C1 segment of cervical spinal cord (tissue), 14 donors: ENCODE measurements at regions not wholly inside any gene's neighbourhood (a gene's known extent, or its start where the extent isn't known, plus 50 kb on each side); places are given as distances from the start of the nearest gene placed in this dataset.

Experiments
- DNase-seq, 14 donors: peaks; one replicate each; lab custom pipeline; 2025; lab: John Stamatoyannopoulos, UW

DNA sequence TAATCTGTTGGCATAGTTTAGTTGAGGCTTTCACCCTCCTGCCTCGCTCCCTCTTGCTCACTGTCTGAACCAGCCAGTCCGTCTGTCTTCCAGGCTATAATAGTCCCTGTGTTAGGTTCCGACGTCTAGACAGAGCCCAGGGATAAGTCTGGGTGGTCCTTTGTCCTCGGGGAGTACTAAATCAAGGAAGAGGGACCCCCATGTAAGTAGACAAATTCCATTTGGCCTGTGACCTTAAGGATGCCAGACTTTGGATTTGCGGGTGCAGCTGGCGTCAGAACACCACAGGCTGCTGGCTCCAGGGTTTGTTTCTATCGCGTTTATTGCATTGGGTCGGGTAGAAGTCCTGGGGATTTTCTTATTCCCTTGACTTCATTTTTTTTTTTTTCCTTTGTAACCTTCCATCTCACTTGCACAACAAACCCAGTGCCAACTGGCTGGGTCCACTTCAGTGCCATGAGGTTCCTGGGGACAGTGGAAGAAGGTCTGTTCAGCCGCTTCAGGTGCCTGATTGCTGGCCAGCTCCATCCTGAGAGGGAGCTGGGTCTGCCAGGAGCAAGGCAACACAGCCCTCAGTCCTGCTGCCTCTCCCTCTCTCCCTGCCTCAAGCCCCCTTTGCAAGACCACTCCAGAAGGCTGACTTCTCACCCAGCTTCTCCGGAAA, 95.4 kb upstream of the KLHL25 start:
- DNase-seq = peak in 2 of 14 donors; percentile 40 to 95

DNA sequence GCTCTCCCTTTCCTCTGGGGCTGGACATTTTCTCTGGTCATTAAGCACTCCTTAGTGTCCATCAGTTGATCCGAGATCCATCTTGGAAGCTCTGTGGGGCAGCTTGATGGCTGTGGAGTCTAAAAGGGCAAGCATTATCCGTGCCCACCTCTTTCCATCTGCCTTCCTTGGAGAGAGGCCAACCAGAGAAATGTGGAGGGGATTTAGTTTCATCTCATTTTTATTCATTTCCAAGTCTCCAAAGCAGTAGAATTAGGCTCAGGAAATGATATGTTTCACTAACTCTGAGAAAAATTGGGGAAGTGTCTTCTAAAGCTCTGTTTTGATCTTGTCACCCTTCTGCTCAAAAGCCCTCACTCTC, 95.9 kb upstream of the KLHL25 start:
- DNase-seq = peak in 1 of 14 donors; percentile 95

DNA sequence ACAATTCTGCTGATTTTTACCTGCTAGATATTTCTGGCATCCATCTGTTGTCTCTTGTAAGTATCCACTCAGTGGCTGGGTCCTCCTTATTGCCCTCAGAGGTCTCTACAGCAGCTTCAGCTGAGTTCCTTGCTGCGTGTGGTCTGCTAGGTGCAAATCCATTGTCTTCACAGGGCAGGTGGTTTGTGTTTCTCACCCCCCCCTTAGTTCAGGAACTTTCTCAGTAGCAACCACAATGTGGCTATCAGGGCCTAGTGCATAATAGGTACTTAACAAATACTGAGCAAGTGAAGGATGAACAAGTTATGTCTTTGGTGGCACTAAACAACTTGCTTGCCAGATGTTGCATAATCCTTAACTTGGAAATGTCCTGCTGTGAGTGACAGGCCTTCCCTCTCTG, 96.7 kb upstream of the KLHL25 start:
- DNase-seq = peak in 1 of 14 donors; percentile 19

DNA sequence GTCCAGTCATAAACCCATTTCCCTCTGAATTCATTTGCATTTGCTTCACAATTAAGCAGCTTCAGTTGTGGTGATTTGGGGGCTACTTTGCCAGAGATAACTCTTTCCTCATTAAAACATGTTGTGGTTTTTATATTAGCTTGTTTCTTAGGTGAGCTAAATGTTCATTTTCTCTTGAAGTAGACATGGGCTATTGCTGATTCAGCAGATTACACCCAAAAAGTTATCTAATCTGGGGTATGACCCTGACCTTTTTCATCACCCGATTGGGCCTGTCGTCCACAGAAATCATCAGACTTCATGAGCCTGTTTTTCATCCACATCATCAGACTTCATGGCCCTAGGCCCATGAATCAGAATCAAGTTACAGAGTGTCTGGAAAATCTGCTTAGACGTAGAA, 97.5 kb upstream of the KLHL25 start:
- no peak for DNase-seq

DNA sequence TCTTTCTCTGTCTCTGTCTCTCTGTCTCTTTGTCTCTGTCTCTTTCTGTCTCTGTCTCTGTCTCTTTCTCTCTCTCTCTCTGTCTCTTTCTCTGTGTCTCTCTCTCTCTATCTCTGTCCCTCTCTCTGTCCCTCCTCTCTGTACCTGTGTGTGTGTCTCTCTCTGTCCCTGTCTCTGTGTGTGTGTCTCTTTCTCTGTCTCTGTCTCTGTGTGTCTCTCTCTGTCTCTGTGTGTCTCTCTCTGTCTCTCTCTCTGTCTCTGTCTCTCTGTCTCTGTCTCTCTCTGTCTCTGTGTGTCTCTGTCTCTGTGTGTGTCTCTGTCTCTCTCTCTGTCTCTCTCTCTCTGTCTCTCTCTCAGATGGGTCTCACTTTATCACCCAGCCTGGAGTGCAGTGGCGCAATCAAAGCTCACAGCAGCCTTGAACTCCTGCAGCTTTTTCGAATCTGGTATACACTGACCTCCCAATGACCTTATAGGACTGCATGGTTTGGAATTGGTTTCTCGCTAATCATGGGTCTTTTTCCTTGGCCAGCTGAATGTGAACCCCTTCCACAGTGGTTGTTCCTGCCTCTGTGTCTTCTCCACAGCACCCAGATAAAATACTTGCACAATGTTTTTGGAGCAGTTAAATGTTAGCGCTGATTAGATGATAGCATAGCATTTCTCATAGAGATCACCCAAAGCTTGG, 102.6 kb upstream of the KLHL25 start:
- no peak for DNase-seq

DNA sequence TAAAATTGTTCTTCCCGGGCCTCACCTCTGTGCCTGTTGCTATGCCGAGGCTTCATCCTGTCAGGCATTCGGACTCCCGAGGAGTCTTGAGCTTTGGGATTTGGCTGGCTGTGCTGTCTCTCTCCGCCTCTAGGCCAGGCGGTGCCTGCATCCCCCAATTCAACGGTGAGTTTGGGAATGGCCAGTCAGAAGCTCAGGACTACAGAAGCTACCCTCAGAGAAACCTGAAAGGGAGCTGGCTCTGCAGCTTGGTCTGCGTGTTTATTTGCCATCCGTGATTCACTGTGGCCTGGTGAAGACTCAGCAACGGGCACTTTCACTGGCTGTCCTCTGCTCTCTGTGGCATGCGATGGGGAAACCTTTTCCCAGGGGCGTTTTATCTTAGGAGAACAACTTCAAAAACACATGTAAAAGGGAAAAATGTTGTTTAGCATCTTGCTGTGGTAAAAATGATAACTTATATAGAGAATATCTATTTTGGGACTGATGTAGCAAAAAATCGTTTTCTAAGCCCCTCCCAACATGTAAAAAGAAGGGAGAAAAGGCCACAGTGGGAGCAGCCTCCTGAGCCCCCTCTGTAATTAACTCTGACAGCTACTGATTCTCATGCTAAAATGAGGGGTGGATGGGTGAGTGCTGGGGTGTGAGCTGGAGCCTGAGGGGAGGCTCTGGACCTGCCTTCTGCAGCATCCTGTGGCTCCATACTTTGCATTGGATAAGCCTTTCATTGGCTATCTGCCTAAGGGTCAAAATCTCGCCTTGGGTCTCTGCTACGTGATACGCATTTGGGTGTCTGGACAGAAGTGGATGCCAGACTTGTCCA, 103.4 kb upstream of the KLHL25 start:
- no peak for DNase-seq

DNA sequence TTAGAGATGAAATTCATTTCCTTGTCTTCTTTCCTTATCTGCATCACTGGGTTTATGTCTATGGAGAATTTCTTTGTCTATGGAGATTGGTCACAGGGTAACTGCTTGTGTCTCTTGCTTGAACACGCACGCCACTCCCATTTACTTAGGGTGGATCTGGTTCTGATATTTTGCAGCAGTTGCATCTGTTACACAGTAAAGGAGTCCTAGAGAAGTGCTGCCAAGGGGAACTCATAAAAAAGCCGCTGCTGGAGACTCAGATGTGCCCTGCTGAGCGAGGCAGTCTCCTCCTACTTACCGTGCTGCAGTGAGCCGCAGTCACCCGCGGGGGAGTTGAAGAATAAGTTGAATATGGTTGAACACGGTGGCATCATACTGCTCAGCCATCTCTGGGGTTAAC, 105.2 kb upstream of the KLHL25 start:
- DNase-seq = no peak

DNA sequence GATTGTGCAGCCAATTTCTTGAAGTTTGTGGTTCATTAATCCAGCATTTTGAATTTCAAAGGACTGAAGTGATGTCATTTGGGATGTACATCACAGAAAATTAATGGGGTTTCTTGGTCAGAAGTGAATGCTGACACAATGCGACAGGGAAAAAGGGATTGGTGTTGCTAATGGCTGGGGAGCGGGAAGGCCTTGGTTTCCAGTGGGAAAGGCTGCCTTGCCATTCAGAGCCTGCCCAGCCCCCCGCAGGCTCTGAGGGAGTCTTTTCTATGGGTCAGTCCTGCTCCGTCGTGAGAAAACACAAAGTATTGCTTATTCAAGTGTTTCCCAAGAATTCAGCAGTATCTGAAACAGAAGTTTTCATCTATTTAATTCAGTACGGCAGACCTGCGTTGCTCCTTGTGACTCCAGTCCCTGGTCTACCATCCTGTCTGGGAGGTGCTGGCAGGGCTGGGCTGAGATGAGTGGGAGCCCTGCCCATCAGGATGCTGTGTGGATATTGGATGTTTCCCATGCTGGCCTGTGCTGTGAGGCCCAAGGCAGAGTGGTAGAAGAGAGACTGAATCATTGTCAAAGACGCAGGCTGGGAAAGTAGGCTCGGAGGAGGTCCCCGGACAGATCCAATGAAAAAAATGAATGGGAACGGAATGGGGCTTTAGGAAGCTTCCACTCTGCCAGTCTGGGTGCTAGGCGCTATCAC, 111.2 kb upstream of the KLHL25 start:
- peak in 1 of 14 donors; percentile 2 for DNase-seq

DNA sequence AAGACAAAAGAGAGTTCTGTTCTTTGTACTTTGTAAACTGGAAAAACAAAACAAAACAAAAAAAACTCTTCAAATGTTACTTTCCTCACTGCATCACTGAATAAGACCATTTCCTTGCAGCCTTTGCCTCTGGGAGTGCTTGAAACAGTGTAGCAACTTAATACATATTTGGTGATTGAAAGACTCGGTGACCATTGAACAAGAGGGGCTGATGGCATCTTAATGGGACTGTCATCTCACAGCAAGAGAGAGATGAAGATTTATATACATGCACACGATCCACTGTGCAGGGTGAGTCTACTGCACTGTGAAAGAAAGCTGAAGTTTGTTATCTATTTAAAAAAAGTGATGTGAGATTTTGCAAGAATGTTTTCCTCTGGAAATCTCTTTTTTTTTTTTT, 111.9 kb upstream of the KLHL25 start:
- peak in 1 of 14 donors; percentile 5 for DNase-seq

DNA sequence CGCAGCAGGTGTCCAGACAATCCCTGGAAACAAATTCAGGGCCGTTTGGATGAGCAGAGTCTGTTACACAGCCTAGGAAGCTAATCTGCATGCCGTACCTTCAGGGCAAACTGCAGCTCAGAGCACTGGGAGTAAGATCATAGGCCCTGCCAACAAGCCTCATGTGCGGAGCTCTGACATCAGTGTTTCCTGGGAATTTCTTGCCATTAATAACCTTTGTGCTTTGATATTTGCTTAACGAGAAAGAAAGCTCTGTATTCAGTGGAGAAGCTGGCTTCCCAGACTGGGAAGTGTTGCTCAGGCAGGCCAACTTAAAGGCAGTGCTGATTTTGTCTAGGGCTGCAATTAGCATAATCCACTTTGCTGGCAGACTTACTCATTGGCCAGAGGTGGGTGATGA, 116.1 kb upstream of the KLHL25 start:
- DNase-seq = peak in 1 of 14 donors; percentile 42

DNA sequence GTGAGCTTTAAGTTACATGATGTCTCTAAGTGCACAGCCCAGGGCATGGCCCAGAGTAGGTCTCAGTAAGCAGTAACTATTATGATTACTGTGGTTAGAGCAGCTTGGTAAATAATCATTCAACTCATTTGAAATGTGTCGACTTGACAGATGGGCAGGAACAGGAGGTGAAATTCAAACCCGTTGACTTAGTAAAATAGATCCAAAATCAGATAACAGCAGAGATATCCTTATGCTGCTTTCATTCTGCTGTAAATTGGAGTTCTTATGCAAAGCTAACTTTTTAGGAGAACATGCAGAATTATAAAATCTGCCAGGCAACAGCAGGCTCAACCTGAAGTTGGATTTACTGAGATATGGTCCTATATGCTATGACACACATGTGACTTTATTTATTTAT, 118.7 kb upstream of the KLHL25 start:
- no peak for DNase-seq

DNA sequence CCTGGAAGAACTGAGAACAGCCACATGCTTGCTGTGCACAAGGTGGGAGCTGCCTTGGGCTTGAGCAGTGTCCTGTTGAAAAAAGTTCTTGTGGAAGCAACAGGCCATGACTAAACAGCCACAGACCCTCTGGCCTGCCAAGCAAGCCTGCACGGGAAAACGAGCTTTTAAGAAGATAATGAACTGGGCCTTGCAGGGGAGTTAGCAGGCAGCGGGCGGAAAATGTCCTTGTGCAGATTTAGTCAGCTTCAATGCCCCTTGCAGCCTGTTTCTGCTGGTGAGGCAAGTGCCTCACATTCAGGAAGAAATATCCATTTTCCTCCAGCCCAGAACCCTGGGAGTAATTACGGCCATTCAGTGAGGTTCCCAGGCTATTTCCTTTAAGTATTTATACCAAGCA, 126.2 kb upstream of the KLHL25 start:
- DNase-seq = no peak

DNA sequence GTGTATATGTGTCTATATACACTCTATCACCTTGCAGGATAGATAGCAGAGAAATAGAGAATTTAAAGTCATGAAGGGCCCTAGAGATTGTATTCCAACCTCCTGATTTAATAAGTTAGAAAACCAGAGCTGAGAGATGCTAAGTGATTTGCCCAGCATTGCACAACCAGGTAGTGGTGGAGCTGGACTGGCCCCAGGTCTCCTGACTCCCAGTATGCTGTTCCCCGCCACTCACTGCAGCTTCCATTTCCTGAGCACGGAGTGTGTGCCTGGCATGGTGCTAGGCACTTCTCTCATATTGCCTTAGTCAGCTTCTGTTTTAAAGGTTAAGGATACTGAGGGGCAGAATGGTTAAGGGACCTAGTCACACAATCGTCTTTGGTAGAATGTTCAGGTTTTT, 129.4 kb upstream of the KLHL25 start:
- no peak for DNase-seq

DNA sequence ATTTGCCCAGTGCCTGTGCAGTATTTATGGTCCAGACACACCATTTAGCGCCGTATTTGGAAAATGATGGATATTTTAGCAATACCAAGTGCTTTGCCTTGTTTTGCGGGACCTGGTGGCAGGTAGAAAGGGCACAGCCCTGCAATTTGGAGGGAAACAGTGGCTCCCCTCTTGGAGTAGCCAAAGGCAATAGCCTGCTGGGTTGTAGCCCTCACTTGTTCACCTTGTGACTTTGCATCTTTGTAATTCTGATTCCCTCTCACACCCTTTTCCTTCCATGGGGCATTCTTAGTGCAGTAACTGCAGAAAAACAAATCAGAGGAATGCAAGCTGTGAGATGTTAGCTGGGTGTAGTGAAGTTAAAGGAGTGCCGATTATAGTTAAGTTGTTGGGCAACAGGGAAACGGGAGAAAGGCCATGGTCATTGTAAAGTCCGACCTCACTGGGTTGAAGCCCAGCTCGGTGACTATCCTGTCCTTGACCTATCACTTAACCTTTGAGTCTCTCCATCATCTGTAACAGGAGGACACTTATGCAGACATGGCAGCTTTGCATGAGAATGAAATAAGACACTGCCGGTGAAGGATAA, 131.0 kb upstream of the KLHL25 start:
- no peak for DNase-seq

DNA sequence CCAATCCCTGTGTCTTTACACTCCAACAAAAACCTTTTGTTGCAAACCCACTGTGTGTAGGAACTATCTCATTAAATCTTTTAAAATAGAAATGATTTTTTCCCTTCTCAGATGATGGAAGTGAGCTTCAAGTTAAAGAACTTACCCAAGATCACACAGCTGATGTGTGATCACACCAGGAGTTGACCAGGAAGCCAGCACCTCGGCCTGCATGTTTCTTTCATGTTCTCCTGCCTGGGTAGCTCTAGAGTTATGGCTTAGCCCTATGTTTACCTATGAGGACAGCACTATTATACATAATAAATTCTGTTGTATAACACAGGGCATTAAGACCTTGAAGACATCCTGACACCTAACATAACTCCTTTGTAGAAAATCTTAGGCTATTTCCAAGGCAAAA, 132.1 kb upstream of the KLHL25 start:
- no peak for DNase-seq

DNA sequence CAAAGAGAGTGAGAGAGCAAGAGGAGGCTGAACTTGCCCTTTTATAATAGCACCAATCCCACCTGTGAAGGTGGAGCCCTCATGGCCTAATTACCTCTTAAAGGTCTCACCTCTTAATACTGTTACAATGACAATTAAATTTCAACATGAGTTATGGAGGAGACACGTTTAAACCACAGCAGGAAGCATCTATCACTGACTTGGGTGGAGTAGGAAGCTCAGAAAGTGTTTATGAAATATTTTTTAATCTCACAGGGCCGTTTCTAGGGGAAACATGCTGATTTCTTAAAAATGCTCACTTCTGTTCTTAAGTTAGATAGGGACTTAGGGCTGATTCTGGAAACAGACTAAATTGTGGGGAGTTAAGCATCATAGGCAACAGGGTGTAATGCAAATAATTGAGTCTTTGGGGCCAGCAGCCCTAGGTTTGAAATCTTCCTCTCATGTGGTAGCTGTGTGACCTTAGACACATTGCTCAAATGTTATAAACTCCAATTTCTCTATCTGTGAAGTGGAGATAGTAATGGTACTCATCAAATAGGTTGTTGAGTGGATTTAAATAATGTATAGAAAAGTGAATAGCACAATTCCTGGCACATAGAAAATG, 133.3 kb upstream of the KLHL25 start:
- DNase-seq = no peak

DNA sequence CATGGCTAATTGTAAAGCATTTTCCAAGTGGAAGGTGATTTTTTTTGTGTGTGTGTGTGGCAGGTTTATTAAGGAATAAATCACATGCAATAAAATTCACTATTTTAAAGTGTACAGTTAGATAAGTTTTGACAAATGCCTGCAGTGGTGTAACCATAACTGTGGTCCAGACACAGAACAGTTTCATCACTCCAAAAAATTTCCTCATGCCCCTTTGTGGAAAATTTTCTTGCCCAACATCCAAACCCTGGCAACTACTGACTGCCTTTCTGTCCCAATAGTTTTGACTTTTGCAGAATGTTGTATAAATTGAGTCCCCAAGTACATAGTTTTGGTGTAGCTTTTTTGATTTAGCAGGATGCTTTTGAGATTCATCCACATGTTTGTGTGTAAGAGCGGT, 135.1 kb upstream of the KLHL25 start:
- DNase-seq = no peak

DNA sequence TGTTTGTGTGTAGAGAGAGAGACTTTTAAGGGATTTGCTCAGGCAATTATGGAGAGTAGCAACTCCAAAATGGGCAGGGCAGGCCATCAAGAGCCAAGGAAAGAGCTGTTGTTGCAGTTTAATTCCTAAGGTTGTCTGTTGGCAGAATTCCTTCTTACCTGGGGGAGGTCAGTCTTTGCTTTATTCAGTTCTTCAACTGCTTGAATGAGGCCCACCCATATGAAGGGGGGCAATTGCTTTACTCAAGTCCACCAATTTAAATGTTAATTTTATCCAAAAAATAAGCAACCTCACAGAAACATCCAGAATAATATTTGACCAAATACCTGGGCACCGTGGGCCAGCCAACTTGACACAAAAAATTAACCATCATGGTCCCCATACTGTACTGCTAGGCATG, 137.7 kb upstream of the KLHL25 start:
- no peak for DNase-seq

DNA sequence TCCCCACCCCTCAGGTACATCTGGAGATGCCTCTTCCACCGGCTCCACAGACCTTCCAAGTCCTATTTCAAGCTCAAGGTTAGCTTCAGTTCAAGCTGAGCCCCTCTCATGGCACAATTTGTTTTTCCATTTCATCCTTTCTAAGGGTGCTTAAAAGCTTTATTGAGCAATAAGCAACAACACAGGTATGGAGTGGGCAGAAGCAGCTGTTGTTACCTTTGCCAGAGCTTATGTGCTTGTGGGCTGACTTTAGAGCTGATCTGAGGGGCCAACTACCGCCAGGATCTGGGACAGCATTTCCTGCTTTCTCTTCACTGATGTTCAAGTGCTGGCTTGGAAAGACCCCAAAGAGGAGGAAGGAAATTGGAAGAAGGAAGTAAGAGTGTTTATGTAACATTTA, 140.0 kb upstream of the KLHL25 start:
- no peak for DNase-seq

DNA sequence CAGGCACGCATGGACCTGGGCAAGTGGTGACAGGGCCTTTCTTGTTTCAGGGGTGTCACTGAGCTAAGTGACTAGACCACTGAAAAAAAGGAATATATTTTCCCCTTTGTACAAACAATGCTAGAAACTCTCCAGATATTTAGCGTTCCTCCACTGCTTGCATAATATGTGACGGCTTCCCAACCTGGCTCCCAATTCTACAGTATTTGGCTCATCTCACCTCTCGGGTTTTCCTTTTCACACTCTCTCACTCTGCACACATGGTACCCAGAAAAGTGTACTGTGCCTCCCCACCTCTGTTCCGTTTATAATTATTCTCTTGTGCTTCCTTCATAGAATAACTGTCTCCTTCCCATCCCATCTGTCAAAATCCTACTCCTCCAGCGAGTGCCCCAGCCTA, 140.5 kb upstream of the KLHL25 start:
- no peak for DNase-seq

DNA sequence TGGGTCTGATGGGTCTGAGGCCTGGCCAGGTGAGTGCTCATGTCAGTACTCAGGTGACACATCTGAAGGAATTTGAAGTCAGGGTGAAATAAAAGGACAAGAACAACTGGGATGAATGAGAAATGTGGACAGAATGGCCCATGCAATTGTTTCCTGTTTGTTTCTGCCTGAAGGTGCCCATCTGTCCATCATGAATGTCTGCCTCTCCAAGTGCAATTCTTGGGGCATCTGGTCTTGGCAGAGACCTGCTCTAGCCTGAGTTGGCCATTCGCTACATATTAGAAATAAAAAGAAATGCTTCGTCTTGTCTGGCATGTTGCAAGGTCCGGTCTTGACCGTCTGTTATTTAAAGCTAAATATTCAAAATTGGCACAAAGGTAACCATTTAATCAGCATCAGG, 142.0 kb upstream of the AGBL1 start:
- DNase-seq = peak in 1 of 14 donors; percentile 60
